CD4-positive, alpha-beta T cell treated with Interleukin-17A for 1 hour (primary cell): ENCODE measurements at regions not wholly inside any gene's neighbourhood (a gene's known extent, or its start where the extent isn't known, plus 50 kb on each side); places are given as distances from the start of the nearest gene placed in this dataset.
"Not testable (repeated sequence)": the region's sequence is repeated elsewhere in the genome, so short reads cannot be mapped to it uniquely, and the experiment has no call there.

Experiments
- DNase-seq: peaks from one replicate; pipeline ENCODE4 v3.0.0-alpha.2; 2020

DNA sequence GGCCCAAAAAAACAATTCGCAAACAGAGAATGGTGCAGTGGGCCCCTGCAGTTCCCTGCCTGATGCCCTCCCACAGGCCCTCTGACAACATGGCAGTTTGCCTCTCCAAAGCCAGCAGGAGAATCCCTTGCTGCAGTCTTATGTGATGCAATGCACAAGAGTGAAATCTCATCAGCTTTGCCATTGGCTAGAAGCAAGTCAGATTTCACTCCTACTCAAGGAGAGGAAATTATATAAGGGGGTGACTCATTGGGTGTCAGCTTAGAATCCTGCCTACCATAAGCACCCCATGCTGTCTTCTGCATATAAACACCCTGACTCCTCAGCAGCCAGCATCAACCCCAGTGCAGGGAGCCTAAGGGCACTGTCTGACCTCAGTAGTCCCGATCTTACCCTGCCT lies 157.3 kb upstream of the LDB2 start:
- no peak for DNase-seq

DNA sequence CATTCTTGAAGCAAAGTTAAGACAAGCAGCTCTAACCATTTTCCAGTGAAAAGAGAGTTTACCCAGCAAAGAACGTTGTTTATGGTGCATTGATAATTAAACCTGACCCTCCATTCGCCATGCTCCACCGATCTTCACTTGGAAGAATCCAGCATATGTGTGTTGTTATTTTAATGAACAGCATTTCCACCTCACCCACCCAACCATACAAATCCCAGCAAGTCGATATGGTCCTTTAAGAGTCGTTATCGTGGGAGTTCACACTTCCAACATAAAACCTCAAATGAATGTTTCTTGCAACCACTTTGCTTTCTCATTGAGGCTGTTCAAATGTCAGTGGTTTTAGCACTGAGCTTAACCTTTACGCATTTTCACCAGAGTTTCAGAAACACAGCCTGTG lies 147.4 kb upstream of the LDB2 start:
- DNase-seq = no peak

DNA sequence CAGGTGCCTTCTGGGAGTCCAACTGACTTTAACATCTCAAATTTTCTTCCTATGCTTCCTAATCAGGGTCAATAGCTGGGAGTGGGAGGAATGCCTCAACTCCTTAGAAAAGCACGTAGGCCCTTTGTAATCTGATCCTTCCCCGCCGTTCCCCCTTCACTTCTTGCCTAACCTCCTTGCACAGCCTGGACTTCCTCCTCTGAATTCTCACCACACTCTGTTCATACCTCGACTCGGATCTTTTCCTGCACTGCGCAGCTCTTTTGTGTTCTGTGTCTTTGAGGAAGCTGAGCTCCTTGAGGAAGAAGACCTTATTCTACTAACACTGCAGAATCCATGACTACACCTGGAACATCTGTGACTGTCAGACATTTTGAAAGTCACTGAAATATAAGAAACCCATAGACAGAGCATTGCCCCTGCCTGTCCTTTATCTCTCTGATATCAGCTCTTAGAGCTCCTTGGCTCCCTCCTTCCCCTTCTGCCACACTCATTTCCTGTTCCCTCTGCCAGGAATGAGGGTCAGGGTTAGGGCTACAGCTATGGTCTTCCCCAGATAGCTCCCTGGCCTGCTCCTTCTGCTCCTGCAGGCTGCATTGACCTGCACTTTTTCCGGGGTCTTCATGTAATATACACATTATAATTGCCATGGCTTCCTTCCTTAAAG lies 140.2 kb upstream of the LDB2 start:
- DNase-seq = no peak

GRCh38 chr4:17033768-17034181 lies 135.3 kb upstream of the LDB2 start:
- no peak for DNase-seq

- no peak for DNase-seq
Observed at GRCh38 chr4:17033025-17033767, 134.8 kb upstream of the LDB2 start.

DNA sequence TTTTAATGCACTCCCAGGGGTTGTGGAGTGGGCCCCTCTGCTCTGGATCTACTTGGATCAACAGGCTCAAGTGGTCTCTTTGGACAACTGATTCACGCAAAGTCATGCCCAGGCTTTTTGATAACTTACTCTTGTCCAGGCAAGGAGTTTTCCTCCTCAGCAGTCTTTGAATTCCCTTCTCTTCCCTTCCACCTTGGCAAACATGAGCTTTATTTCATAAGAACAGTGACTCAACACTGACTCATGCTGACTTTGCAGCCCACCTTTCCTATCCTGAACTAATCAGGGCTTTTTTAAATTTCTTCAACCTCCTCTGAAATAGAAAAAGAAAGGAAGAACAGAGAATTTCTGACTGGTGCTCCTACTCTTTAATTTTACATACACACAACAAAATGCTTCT lies 132.1 kb upstream of the LDB2 start:
- no peak for DNase-seq

GRCh38 chr4:17029964-17030363 lies 131.5 kb upstream of the LDB2 start:
- DNase-seq = no peak

GRCh38 chr4:17029432-17029831 lies 131.0 kb upstream of the LDB2 start:
- no peak for DNase-seq

- no peak for DNase-seq
Observed at GRCh38 chr4:17027495-17027894, 129.1 kb upstream of the LDB2 start.

- no peak for DNase-seq
Observed at GRCh38 chr4:17024425-17024824, 126.0 kb upstream of the LDB2 start.

DNA sequence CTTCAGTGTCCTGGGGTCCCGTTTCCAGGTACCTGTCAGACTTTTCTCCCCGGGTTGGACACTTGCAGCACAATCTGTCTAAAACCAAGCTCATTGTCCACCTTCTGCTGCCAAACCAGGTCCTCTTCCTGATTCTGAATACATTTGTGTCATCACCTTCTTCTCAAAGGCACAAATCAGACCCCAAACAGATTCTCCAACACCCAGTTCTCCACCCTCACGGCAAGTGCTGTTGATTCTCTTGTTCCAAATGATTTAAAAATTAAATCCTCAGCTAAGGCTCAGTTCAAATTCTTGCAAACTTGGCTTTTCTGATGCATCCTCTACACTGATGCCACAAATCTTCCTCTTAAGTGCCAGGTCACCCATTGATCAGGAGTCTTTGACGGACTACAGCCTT lies 122.5 kb upstream of the LDB2 start:
- no peak for DNase-seq

DNA sequence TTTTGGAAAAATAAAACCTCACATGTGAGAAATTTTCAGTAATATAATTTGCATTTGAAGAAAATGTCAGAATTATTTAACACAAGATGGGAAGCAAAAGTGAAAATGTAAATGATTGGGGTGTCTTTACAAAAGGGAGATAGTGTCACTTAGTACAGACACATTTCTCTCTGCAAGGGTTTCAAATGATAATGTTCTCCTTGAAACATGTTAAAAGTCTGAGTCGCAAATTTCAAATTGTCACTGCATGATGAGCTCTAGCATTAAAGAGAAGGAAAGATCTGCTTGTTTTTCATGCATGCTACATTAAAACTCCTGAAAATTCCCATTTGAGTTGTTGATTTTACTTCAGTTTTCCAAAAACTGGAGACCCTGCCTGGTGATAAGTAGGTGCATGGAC lies 122.0 kb upstream of the LDB2 start:
- no peak for DNase-seq

DNA sequence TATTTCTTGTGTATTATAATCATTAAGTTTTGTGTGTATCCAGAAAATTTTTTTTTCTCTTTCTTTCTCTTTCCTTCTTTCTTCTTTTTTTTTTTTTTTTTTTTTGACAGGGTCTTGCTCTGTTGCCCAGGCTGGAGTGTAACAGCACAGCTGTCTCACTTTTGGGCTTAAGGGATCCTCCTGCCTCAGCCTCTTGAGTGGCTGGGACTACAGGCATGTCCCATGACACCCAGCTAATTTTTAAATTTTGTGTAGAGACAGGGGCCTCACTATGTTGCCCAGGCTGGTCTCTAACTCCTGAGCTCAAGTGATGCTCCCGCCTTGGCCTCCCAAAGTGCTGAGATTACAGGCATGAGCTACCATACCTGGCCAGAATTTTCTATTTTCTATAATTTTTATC lies 120.2 kb upstream of the LDB2 start:
- not testable (repeated sequence) for DNase-seq

- no peak for DNase-seq
Observed at GRCh38 chr4:17018013-17018412, 119.6 kb upstream of the LDB2 start.

DNA sequence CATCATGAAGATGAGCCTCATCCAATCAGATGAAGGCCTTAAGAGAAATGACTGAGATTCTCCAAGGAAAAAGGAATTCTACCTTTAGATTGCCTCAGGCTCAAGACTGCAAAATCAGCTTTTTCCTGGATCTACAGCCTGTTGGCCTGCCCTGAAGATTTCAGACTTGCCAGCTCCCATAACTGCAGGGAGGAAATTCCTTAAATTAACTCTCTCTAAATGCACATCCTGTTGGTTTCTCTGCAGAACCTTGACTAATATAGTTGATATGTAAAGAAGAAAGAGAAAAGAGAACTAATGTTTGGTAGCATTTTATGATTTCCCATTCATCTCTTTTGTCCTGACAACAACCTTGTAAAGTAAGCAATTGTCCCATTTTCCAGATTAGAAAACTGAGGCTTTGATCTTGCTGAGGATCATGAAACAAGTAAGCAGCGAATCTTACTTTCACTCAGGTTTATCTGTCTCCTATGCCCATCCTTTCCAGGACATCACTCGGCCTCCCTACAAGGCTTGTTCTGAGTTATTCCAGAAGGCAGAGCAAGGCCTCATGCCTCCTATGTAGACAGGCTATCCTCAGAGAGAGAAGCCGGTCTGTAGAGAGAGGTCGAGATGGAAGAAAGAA lies 115.0 kb upstream of the LDB2 start:
- no peak for DNase-seq

DNA sequence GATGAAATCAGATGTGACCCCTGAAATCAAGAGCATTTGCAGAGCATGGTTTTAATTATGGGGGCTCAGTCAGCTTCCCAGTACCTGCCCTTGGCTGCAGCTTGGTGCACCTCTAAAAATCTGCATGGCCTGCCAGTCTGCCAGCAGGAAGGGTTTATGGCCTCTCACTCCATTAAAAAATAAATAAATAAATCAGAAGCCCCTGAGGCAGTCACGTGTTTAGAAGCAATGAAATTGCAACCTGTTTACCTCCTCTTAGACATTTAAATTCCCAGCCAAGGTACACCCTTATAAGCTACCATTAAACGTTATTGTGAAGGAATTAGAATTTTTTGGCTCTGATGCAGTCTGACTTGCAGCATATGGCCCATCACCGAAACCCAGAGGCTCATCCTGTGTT lies 114.0 kb upstream of the LDB2 start:
- no peak for DNase-seq

DNA sequence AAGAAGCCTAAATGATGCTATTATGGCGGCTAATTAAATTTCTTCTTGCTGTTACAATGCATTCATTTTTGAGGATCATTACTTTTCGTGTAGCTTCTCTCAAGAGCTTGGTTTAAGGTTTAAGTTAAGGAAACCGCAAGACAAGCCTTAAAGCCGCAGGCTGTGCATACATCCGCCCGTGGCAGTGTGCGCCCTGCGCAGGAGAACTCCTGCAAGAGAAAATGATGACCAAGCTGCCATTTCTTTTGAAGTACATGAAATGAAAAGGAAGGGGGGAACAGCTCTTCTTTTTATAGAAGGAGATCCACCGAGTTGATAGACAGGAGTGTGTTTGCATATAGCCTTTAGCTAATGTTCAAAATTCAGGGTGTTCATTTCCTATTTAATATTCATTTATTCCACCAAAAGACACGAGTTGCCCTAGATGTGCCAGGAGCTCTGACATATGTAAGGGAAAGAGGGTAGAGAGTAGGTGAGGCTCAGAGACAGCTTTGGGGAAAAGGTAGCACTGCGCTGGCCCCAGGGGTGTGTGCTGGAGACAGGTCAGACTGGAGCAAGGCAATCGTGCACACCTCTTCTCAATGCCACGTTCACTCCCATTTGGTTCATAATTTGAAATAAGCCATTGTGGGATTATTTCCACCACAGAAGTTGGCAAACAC lies 112.1 kb upstream of the LDB2 start:
- no peak for DNase-seq

DNA sequence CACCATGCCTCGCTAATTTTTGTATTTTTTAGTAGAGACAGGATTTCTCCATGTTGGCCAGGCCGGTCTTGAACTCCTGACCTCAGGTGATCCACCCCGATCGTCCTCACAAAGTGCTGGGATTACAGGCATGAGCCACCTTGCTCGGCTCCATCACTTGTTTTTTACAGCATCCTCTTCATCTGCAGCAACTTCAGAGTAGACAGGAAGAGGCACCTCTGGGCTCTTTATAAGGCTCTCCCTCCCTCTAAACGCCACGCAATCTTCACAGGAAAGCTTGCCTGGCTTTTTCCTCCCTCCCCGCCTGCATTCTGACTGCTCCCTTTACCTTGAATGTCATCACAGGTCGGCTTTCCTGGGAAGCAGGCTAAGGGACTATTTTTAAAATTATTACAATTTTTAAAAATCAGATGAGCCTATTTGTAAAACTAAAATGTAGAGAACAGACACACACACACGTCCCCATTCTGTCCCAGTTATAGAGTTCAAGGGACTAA lies 111.5 kb upstream of the LDB2 start:
- DNase-seq = no peak

DNA sequence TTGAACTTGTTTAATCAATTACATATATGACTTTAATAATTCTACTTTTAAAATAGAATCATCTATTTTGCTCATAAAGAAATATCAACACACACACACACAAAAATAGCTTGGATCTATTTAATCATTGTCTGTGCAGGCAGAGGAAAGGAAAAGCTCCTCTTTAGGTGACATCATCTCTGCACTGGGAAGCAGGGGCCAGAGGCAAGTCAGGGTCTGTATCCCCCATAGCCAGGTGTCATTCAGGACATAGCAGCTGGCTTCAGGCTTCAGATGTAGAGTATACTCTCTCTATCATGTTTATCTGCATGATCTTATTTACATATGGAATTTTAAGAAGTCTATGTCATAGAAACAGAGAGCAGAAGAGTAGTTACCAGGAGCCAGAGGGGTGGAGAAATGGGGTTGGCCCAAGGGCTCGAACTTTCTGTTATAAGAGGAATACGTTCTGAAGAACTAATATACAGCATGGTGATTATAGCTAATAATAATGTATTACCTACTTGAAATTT lies 110.4 kb upstream of the LDB2 start:
- DNase-seq = no peak

- not testable (repeated sequence) for DNase-seq
Observed at GRCh38 chr4:17003606-17004392, 105.4 kb upstream of the LDB2 start.

DNA sequence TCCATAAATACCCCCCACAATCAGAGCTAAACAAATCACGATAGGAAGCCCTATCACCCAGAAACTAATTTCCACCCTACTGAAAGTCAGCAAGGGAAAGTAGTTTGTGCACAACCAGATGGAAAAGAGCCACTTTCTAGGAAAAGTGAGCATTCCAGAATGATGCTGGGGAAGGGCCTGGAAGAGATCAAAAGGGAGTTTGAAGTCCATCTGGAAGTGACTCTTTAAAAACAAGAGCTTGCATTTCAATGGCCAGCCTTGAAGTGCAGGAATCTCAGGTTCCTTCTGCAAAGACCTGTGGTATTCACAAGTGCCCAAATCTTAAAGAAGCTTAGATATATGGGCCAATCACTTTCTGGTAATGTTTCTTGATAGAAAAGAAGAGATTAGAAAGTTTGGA lies 97.0 kb upstream of the LDB2 start:
- DNase-seq = no peak
